NCI-H460 (cell line): ENCODE measurements at regions not wholly inside any gene's neighbourhood (a gene's known extent, or its start where the extent isn't known, plus 50 kb on each side); places are given as distances from the start of the nearest gene placed in this dataset.

Experiments
- DNase-seq: peaks from one replicate; pipeline ENCODE4 v3.0.0-alpha.2; 2016; ENCODE audit warnings: low read depth; ENCODE audit errors: extremely low read depth

GRCh38 chr1:73953586-73953985 is 244.4 kb downstream of the LRRIQ3 start:
- no peak for DNase-seq

- DNase-seq: no peak
Observed at GRCh38 chr1:73953186-73953585, 244.8 kb downstream of the LRRIQ3 start.

GRCh38 chr1:73948055-73948454 is 249.9 kb downstream of the LRRIQ3 start:
- no peak for DNase-seq

GRCh38 chr1:73947009-73947408 is 251.0 kb downstream of the LRRIQ3 start:
- DNase-seq: no peak

GRCh38 chr1:73943270-73943669 is 254.7 kb downstream of the LRRIQ3 start:
- DNase-seq: no peak

GRCh38 chr1:73930293-73930692 is 267.7 kb downstream of the LRRIQ3 start:
- DNase-seq: no peak

GRCh38 chr1:73914951-73915350 is 283.0 kb downstream of the LRRIQ3 start:
- DNase-seq: no peak

GRCh38 chr1:73913025-73913424 is 285.0 kb downstream of the LRRIQ3 start:
- no peak for DNase-seq

GRCh38 chr1:73911849-73912248 is 286.1 kb downstream of the LRRIQ3 start:
- no peak for DNase-seq

- DNase-seq: no peak
Observed at GRCh38 chr1:73910466-73910865, 287.5 kb downstream of the LRRIQ3 start.

GRCh38 chr1:73910062-73910461 is 287.9 kb downstream of the LRRIQ3 start:
- no peak for DNase-seq

- no peak for DNase-seq
Observed at GRCh38 chr1:73909043-73909562, 288.9 kb downstream of the LRRIQ3 start.

GRCh38 chr1:73907051-73907450 is 290.9 kb downstream of the LRRIQ3 start:
- no peak for DNase-seq

GRCh38 chr1:73903092-73903491 is 294.9 kb downstream of the LRRIQ3 start:
- no peak for DNase-seq

- DNase-seq: no peak
Observed at GRCh38 chr1:73901738-73902137, 296.2 kb downstream of the LRRIQ3 start.

GRCh38 chr1:73899311-73899710 is 298.7 kb downstream of the LRRIQ3 start:
- no peak for DNase-seq

- DNase-seq: no peak
Observed at GRCh38 chr1:73898540-73898939, 299.4 kb downstream of the LRRIQ3 start.

GRCh38 chr1:73887412-73887811 is 310.6 kb downstream of the LRRIQ3 start:
- DNase-seq: no peak

GRCh38 chr1:73886716-73887115 is 311.3 kb downstream of the LRRIQ3 start:
- DNase-seq: no peak

GRCh38 chr1:73874806-73875205 is 323.2 kb downstream of the LRRIQ3 start:
- DNase-seq: no peak

- DNase-seq: no peak
Observed at GRCh38 chr1:73868810-73869336, 329.1 kb downstream of the LRRIQ3 start.

- no peak for DNase-seq
Observed at GRCh38 chr1:73862355-73862754, 335.6 kb downstream of the LRRIQ3 start.

- DNase-seq: no peak
Observed at GRCh38 chr1:73860421-73860950, 337.5 kb downstream of the LRRIQ3 start.
